ENCODE measurements at regions not wholly inside any gene's neighbourhood (a gene's known extent, or its start where the extent isn't known, plus 50 kb on each side); places are given as distances from the start of the nearest gene placed in this dataset.

- Histone ChIP-seq H3K27me3 (replicated peaks; ENCODE audit: insufficient read depth) (no peaks in the 10 kb centered on the region), H3K4me1 (replicated peaks) (no peaks in the 10 kb centered on the region), H3K36me3 (no peaks in the 10 kb centered on the region), H3K4me3 (no peak overlapping the region), H3K27ac (no peak overlapping the region), H3K9me3 (no peaks in the 10 kb centered on the region)
- intact Hi-C loops (cut with DNase I) = no loop called here
- no peak for TF ChIP-seq POLR2A (IDR thresholded peaks at IDR 0.05)
- DNase-seq (ENCODE audit: low spot score) = no peak
- 57% methylated on average over 1 of the region's 1 CpG for WGBS
These were observed 570.8 kb downstream of the CCDC85A start for GRCh38 chr2:56754627-56755026.

- Histone ChIP-seq H3K9me3 (no peaks in the 10 kb centered on the region), H3K4me3 (no peak overlapping the region), H3K27me3 (replicated peaks; ENCODE audit: insufficient read depth) (no peaks in the 10 kb centered on the region), H3K27ac (no peak overlapping the region), H3K36me3 (no peaks in the 10 kb centered on the region), H3K4me1 (replicated peaks) (no peaks in the 10 kb centered on the region)
- TF ChIP-seq POLR2A (IDR thresholded peaks at IDR 0.05) (no peak), POLR2AphosphoS5 (IDR thresholded peaks at IDR 0.05) (no peak), CTCF (IDR thresholded peaks at IDR 0.05) (no peak)
- 48% methylated on average over 2 of the region's 2 CpGs for WGBS
- DNase-seq (ENCODE audit: low spot score) = no peak
- intact Hi-C loops (cut with DNase I) = no loop called here
These were observed 574.2 kb downstream of the CCDC85A start for GRCh38 chr2:56757884-56758545.

GRCh38 chr2:56763683-56764082 lies 579.9 kb downstream of the CCDC85A start:
- intact Hi-C loops (cut with DNase I) = no loop called here
- WGBS = 78% methylated on average over 2 of the region's 2 CpGs
- Histone ChIP-seq H3K27me3 (replicated peaks; ENCODE audit: insufficient read depth) (no peaks in the 10 kb centered on the region), H3K36me3 (no peaks in the 10 kb centered on the region), H3K27ac (no peak overlapping the region), H3K4me1 (replicated peaks) (no peaks in the 10 kb centered on the region), H3K4me3 (no peak overlapping the region), H3K9me3 (no peaks in the 10 kb centered on the region)
- no peak for DNase-seq (ENCODE audit: low spot score)
- no peak for TF ChIP-seq POLR2AphosphoS5 (IDR thresholded peaks at IDR 0.05)
- no peak for TF ChIP-seq POLR2A (IDR thresholded peaks at IDR 0.05)
- TF ChIP-seq CTCF (IDR thresholded peaks at IDR 0.05) = no peak

GRCh38 chr2:56768973-56769372 lies 585.2 kb downstream of the CCDC85A start:
- intact Hi-C loops (cut with DNase I) = no loop called here
- Histone ChIP-seq H3K4me1 (replicated peaks) (no peaks in the 10 kb centered on the region), H3K27ac (no peak overlapping the region), H3K9me3 (no peaks in the 10 kb centered on the region), H3K4me3 (no peak overlapping the region), H3K36me3 (no peaks in the 10 kb centered on the region), H3K27me3 (replicated peaks; ENCODE audit: insufficient read depth) (no peaks in the 10 kb centered on the region)
- no peak for TF ChIP-seq CTCF (IDR thresholded peaks at IDR 0.05)
- no peak for TF ChIP-seq POLR2AphosphoS5 (IDR thresholded peaks at IDR 0.05)
- DNase-seq (ENCODE audit: low spot score) = no peak

- Histone ChIP-seq H3K27me3 (replicated peaks; ENCODE audit: insufficient read depth) (no peaks in the 10 kb centered on the region), H3K4me3 (no peak overlapping the region), H3K36me3 (no peaks in the 10 kb centered on the region), H3K27ac (no peak overlapping the region), H3K4me1 (replicated peaks) (no peaks in the 10 kb centered on the region), H3K9me3 (no peaks in the 10 kb centered on the region)
- WGBS = 61% methylated on average over 2 of the region's 2 CpGs
- TF ChIP-seq POLR2A (IDR thresholded peaks at IDR 0.05) (no peak), POLR2AphosphoS5 (IDR thresholded peaks at IDR 0.05) (no peak), CTCF (IDR thresholded peaks at IDR 0.05) (no peak)
- intact Hi-C loops (cut with DNase I) = no loop called here
- DNase-seq (ENCODE audit: low spot score) = no peak
These were observed 586.7 kb downstream of the CCDC85A start for GRCh38 chr2:56770490-56770889.
